GM12892 (cell line): ENCODE measurements at regions not wholly inside any gene's neighbourhood (a gene's known extent, or its start where the extent isn't known, plus 50 kb on each side); places are given as distances from the start of the nearest gene placed in this dataset.

Experiments
- POLR2A ChIP-seq: IDR thresholded peaks from 2 replicates; pipeline ENCODE4 v1.6.1; 2011; ENCODE audit warnings: low read depth, low read length, control low read depth
- POLR2AphosphoS5 ChIP-seq: IDR thresholded peaks from 2 replicates; pipeline ENCODE4 v1.6.1; 2011; ENCODE audit warnings: low read depth, low read length, control low read depth

GRCh38 chr7:46301677-46302076 lies 380.6 kb upstream of the IGFBP3 start:
- no peak for TF ChIP-seq POLR2A
- TF ChIP-seq POLR2AphosphoS5, result no peak
